ENCODE measurements at regions not wholly inside any gene's neighbourhood (a gene's known extent, or its start where the extent isn't known, plus 50 kb on each side); places are given as distances from the start of the nearest gene placed in this dataset.

- Histone ChIP-seq H3K4me3 (replicated peaks; ENCODE audit: insufficient read depth, low read length) (no peak overlapping the region), H3K27ac (replicated peaks) (no peak overlapping the region), H3K27me3 (ENCODE audit: insufficient read depth, poor library complexity, severe bottlenecking) (no peaks in the 10 kb centered on the region)
- no peak for TF ChIP-seq GABPA (IDR thresholded peaks at IDR 0.05; ENCODE audit: low read depth)
- TF ChIP-seq CTCF (IDR thresholded peaks at IDR 0.05; ENCODE audit: insufficient read depth, low read length) = no peak
- no peak for TF ChIP-seq POLR2AphosphoS5 (IDR thresholded peaks at IDR 0.05; ENCODE audit: low read depth)
- TF ChIP-seq, protein P1, sequence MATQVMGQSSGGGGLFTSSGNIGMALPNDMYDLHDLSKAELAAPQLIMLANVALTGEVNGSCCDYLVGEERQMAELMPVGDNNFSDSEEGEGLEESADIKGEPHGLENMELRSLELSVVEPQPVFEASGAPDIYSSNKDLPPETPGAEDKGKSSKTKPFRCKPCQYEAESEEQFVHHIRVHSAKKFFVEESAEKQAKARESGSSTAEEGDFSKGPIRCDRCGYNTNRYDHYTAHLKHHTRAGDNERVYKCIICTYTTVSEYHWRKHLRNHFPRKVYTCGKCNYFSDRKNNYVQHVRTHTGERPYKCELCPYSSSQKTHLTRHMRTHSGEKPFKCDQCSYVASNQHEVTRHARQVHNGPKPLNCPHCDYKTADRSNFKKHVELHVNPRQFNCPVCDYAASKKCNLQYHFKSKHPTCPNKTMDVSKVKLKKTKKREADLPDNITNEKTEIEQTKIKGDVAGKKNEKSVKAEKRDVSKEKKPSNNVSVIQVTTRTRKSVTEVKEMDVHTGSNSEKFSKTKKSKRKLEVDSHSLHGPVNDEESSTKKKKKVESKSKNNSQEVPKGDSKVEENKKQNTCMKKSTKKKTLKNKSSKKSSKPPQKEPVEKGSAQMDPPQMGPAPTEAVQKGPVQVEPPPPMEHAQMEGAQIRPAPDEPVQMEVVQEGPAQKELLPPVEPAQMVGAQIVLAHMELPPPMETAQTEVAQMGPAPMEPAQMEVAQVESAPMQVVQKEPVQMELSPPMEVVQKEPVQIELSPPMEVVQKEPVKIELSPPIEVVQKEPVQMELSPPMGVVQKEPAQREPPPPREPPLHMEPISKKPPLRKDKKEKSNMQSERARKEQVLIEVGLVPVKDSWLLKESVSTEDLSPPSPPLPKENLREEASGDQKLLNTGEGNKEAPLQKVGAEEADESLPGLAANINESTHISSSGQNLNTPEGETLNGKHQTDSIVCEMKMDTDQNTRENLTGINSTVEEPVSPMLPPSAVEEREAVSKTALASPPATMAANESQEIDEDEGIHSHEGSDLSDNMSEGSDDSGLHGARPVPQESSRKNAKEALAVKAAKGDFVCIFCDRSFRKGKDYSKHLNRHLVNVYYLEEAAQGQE (IDR thresholded peaks at IDR 0.05; ENCODE audit: insufficient replicate concordance, low read depth) = no peak
- TF ChIP-seq SPI1 (IDR thresholded peaks at IDR 0.05; ENCODE audit: borderline replicate concordance, low read depth) = no peak
- DNase-seq (ENCODE audit: low read depth in 1 of 2, low spot score in 1 of 2) = no peak
Measured at GRCh38 chr5:6176102-6176693, 202.1 kb downstream of the MED10 start.

DNA sequence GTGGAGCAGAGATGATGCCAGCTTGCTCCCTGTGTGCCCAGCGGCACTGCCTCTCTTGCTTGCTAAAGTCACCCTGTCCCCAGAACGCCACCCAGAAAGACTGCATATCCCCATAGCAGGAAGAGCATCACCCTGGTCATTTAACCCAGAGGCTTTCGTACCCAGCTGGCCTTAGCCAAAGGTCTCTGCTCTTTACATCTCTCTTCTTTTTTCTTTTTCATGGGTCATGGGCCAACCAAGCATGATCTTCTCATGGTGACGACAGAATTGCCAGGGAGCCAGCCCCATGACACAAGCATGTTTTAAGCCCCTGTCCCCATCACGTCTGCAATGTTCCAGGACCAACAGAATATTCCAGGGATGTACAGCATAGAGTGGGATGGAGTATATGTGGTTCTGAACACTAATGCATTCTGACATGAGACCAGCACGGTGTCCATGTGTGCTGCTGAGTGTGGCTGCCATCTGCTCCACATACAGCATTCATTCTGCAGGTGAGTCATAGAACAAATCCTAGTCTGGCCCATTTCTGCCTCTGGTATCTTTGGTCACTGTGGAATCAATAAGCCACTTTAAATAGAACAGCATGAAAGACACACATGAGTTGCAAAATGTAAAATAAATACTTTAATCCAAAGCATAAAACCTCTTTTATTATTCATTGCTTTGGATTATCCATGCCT is 203.0 kb downstream of the MED10 start:
- no peak for TF ChIP-seq GABPA (IDR thresholded peaks at IDR 0.05; ENCODE audit: low read depth)
- TF ChIP-seq SPI1 (IDR thresholded peaks at IDR 0.05; ENCODE audit: borderline replicate concordance, low read depth) = no peak
- no peak for TF ChIP-seq CTCF (IDR thresholded peaks at IDR 0.05; ENCODE audit: insufficient read depth, low read length)
- no peak for TF ChIP-seq POLR2AphosphoS5 (IDR thresholded peaks at IDR 0.05; ENCODE audit: low read depth)
- TF ChIP-seq, protein P1 (IDR thresholded peaks at IDR 0.05; ENCODE audit: insufficient replicate concordance, low read depth) = no peak
- Histone ChIP-seq H3K27ac (replicated peaks) (no peak overlapping the region), H3K4me3 (replicated peaks; ENCODE audit: insufficient read depth, low read length) (no peak overlapping the region), H3K27me3 (ENCODE audit: insufficient read depth, poor library complexity, severe bottlenecking) (no peaks in the 10 kb centered on the region)
- DNase-seq (ENCODE audit: low read depth in 1 of 2, low spot score in 1 of 2) = no peak

GRCh38 chr5:6169660-6170059 is 208.7 kb downstream of the MED10 start:
- Histone ChIP-seq H3K4me3 (replicated peaks; ENCODE audit: insufficient read depth, low read length) (no peak overlapping the region), H3K27ac (replicated peaks) (no peak overlapping the region), H3K27me3 (ENCODE audit: insufficient read depth, poor library complexity, severe bottlenecking) (no peaks in the 10 kb centered on the region)
- DNase-seq (ENCODE audit: low read depth in 1 of 2, low spot score in 1 of 2) = no peak
- TF ChIP-seq SPI1 (IDR thresholded peaks at IDR 0.05; ENCODE audit: borderline replicate concordance, low read depth) (no peak), CTCF (IDR thresholded peaks at IDR 0.05; ENCODE audit: insufficient read depth, low read length) (no peak), POLR2AphosphoS5 (IDR thresholded peaks at IDR 0.05; ENCODE audit: low read depth) (no peak), GABPA (IDR thresholded peaks at IDR 0.05; ENCODE audit: low read depth) (no peak)
- TF ChIP-seq, protein P1 (IDR thresholded peaks at IDR 0.05; ENCODE audit: insufficient replicate concordance, low read depth) = no peak

All from HL-60 (cell line).